ENCODE measurements at regions not wholly inside any gene's neighbourhood (a gene's known extent, or its start where the extent isn't known, plus 50 kb on each side); places are given as distances from the start of the nearest gene placed in this dataset.

- no peak for DNase-seq
These were observed 180.8 kb upstream of the DIO3 start for GRCh38 chr14:101380512-101380911.

GRCh38 chr14:101380940-101381339, 180.4 kb upstream of the DIO3 start:
- no peak for DNase-seq

- DNase-seq, result no peak
These were observed 177.5 kb upstream of the DIO3 start for GRCh38 chr14:101383737-101384338.

- no peak for DNase-seq
These were observed 166.9 kb upstream of the DIO3 start for GRCh38 chr14:101394374-101394773.

- DNase-seq, result no peak
These were observed 165.5 kb upstream of the DIO3 start for GRCh38 chr14:101395779-101396178.

GRCh38 chr14:101397206-101397605, 164.1 kb upstream of the DIO3 start:
- no peak for DNase-seq

GRCh38 chr14:101398011-101398410, 163.3 kb upstream of the DIO3 start:
- no peak for DNase-seq

GRCh38 chr14:101399737-101400517, 161.4 kb upstream of the DIO3 start:
- DNase-seq, result no peak

GRCh38 chr14:101400830-101401229, 160.5 kb upstream of the DIO3 start:
- peak in 1 of 51 donors; percentile 38 for DNase-seq

GRCh38 chr14:101402936-101403660, 158.2 kb upstream of the DIO3 start:
- DNase-seq, result no peak

GRCh38 chr14:101404426-101405170, 156.7 kb upstream of the DIO3 start:
- no peak for DNase-seq

- no peak for DNase-seq
These were observed 156.0 kb upstream of the DIO3 start for GRCh38 chr14:101405171-101405883.

- DNase-seq, result no peak
These were observed 154.4 kb upstream of the DIO3 start for GRCh38 chr14:101406921-101407320.

GRCh38 chr14:101407328-101407727, 154.0 kb upstream of the DIO3 start:
- peak in 1 of 51 donors; percentile 39 for DNase-seq

GRCh38 chr14:101408077-101408831, 153.0 kb upstream of the DIO3 start:
- DNase-seq, result peak in 2 of 51 donors; percentile 16 to 27

GRCh38 chr14:101409006-101409543, 152.2 kb upstream of the DIO3 start:
- DNase-seq, result no peak

- DNase-seq, result no peak
These were observed 151.2 kb upstream of the DIO3 start for GRCh38 chr14:101410126-101410525.

- DNase-seq, result no peak
These were observed 150.1 kb upstream of the DIO3 start for GRCh38 chr14:101411151-101411550.

GRCh38 chr14:101411779-101412178, 149.5 kb upstream of the DIO3 start:
- no peak for DNase-seq

- no peak for DNase-seq
These were observed 148.6 kb upstream of the DIO3 start for GRCh38 chr14:101412739-101413138.

All from hypothalamus (tissue), 51 donors.